ENCODE measurements at regions not wholly inside any gene's neighbourhood (a gene's known extent, or its start where the extent isn't known, plus 50 kb on each side); places are given as distances from the start of the nearest gene placed in this dataset.

GRCh38 chr13:84653915-84654534, 771.8 kb upstream of the SLITRK1 start:
- no peak for TF ChIP-seq CTCF (IDR thresholded peaks at IDR 0.05; ENCODE audit: insufficient read depth, low read depth, low read length)
- no peak for TF ChIP-seq EZH2 (IDR thresholded peaks at IDR 0.05; ENCODE audit: insufficient read depth, low read length)

Data from astrocyte (in vitro differentiated cells and primary cell).